Cardiac fibroblast (primary cell): ENCODE measurements at regions not wholly inside any gene's neighbourhood (a gene's known extent, or its start where the extent isn't known, plus 50 kb on each side); places are given as distances from the start of the nearest gene placed in this dataset.

ENCODE experiments used
- DNase-seq, 2 donors: peaks; one replicate each; pipeline versions ENCODE4 v3.0.0 to v3.0.0-alpha.2; 2010; ENCODE audit warnings: low read depth in 2 of 2
- H3K4me3 ChIP-seq, 2 donors: replicated peaks in 1 of 2; 1 replicate in 1 of 2; 2 replicates in 1 of 2; pipeline ENCODE4 v1.5.1; 2011; ENCODE audit warnings: low read depth in 2 of 2, low read length in 2 of 2, mild to moderate bottlenecking in 2 of 2, moderate library complexity in 1 of 2
- TF ChIP-seq, protein P1 (sequence below): IDR thresholded peaks from one replicate; pipeline ENCODE4 v1.5.1; 2011; ENCODE audit warnings: low read depth, mild to moderate bottlenecking, low read length, inconsistent platforms

DNA sequence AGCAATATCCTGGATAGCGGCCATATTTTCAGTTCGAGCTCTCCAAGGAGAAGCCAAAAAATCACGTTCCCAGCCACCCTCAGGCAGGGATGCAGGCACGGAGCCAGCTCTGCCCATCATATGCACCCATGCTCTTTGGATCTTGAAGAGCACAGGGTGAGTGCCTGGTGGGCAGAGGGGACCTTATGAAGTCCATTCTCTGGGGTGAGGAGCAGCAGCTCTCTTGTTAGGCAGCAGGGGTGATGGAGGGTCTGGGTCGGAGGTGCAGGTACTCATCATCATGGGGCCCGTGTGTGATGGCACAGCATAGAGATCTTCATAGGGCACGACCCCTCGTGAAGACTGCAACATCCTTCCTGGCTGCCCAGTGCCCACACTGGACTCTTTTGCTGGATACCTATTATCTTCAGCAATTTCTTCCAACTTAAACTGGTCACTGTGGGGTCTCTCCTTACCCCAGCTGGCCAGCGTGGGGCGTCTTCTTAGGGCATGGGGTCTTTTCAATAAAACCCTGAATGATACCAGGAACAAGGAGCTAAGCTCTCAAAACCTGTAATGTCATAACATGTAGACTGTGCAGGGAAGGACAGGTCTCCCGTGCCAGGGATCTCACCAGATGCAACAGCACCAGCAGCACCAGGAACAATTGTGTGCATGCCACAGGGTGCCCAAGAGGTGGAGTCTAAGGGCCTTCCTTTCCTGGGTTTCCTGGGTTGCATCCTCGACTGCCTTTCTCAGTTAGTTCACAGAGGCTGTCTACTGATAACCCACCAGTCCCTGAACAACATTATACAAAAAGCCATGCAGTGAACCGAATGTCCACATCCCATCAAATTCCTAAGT is 165.0 kb downstream of the TENT4A start:
- no peak for DNase-seq
- H3K4me3 ChIP-seq, result no peak overlapping the region
- TF ChIP-seq, protein P1, sequence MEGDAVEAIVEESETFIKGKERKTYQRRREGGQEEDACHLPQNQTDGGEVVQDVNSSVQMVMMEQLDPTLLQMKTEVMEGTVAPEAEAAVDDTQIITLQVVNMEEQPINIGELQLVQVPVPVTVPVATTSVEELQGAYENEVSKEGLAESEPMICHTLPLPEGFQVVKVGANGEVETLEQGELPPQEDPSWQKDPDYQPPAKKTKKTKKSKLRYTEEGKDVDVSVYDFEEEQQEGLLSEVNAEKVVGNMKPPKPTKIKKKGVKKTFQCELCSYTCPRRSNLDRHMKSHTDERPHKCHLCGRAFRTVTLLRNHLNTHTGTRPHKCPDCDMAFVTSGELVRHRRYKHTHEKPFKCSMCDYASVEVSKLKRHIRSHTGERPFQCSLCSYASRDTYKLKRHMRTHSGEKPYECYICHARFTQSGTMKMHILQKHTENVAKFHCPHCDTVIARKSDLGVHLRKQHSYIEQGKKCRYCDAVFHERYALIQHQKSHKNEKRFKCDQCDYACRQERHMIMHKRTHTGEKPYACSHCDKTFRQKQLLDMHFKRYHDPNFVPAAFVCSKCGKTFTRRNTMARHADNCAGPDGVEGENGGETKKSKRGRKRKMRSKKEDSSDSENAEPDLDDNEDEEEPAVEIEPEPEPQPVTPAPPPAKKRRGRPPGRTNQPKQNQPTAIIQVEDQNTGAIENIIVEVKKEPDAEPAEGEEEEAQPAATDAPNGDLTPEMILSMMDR, result no peak

GRCh38 chr5:6885581-6885980 is 172.3 kb downstream of the TENT4A start:
- TF ChIP-seq, protein P1, result no peak
- no peak overlapping the region for H3K4me3 ChIP-seq
- DNase-seq, result no peak

DNA sequence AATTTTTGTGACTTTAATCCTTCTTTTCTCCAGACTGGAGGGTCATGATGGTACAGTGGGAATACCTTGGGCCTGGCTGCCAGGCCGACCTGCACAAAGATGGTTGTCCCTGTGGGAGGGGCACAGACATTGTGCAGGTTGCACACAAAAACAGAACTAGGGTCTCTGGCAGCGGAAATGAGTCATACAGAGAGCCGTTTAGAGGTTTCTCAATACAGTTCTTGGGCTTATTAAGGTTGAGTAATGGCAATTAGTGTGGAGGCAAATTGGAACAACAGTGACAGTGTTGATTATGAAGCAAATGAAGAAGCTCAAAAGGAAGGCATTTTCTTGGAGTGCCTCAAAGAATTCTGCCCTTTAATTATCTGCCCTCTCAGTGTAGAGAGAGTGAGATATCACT is 173.6 kb downstream of the TENT4A start:
- H3K4me3 ChIP-seq, result no peak overlapping the region
- TF ChIP-seq, protein P1, result no peak
- DNase-seq, result no peak

GRCh38 chr5:6889030-6889429 is 175.8 kb downstream of the TENT4A start:
- no peak overlapping the region for H3K4me3 ChIP-seq
- TF ChIP-seq, protein P1, result no peak

GRCh38 chr5:6899221-6899620 is 186.0 kb downstream of the TENT4A start:
- no peak for DNase-seq
- TF ChIP-seq, protein P1, result no peak
- no peak overlapping the region for H3K4me3 ChIP-seq

More at GRCh38 chr5:6889030-6889429, 175.8 kb downstream of the TENT4A start:
- DNase-seq, result no peak

GRCh38 chr5:6900247-6901227 is 187.3 kb downstream of the TENT4A start:
- DNase-seq, result no peak
- TF ChIP-seq, protein P1, result no peak
- H3K4me3 ChIP-seq, result no peak overlapping the region
